LHCN-M2 (cell line): ENCODE measurements at regions not wholly inside any gene's neighbourhood (a gene's known extent, or its start where the extent isn't known, plus 50 kb on each side); places are given as distances from the start of the nearest gene placed in this dataset.

ENCODE experiments used
- DNase-seq: peaks from one replicate; pipeline ENCODE4 v3.0.0-alpha.2; 2012; ENCODE audit warnings: low read depth

- no peak for DNase-seq
These were observed 219.5 kb upstream of the TMEM132C start for GRCh38 chr12:128047266-128048060.

GRCh38 chr12:128052331-128052730, 214.6 kb upstream of the TMEM132C start:
- DNase-seq = peak; percentile 17

- no peak for DNase-seq
These were observed 214.2 kb upstream of the TMEM132C start for GRCh38 chr12:128052777-128053176.

GRCh38 chr12:128055567-128055966, 211.4 kb upstream of the TMEM132C start:
- no peak for DNase-seq

- no peak for DNase-seq
These were observed 210.7 kb upstream of the TMEM132C start for GRCh38 chr12:128056136-128056801.

- DNase-seq = no peak
These were observed 209.4 kb upstream of the TMEM132C start for GRCh38 chr12:128057586-128057985.

- no peak for DNase-seq
These were observed 207.2 kb upstream of the TMEM132C start for GRCh38 chr12:128059621-128060370.

GRCh38 chr12:128068211-128068610, 198.8 kb upstream of the TMEM132C start:
- DNase-seq = no peak

GRCh38 chr12:128069359-128069997, 197.5 kb upstream of the TMEM132C start:
- peak; percentile 66 for DNase-seq

GRCh38 chr12:128073937-128074336, 193.0 kb upstream of the TMEM132C start:
- DNase-seq = no peak

GRCh38 chr12:128075332-128075731, 191.6 kb upstream of the TMEM132C start:
- DNase-seq = no peak

GRCh38 chr12:128076188-128076587, 190.8 kb upstream of the TMEM132C start:
- DNase-seq = peak; percentile 91

- peak; percentile 41 for DNase-seq
These were observed 189.6 kb upstream of the TMEM132C start for GRCh38 chr12:128077211-128077916.

GRCh38 chr12:128077917-128078298, 189.1 kb upstream of the TMEM132C start:
- DNase-seq = no peak

GRCh38 chr12:128078301-128078971, 188.5 kb upstream of the TMEM132C start:
- DNase-seq = peak; percentile 63

GRCh38 chr12:128079446-128079845, 187.5 kb upstream of the TMEM132C start:
- DNase-seq = peak; percentile 75

GRCh38 chr12:128083132-128083729, 183.7 kb upstream of the TMEM132C start:
- DNase-seq = no peak

- no peak for DNase-seq
These were observed 178.0 kb upstream of the TMEM132C start for GRCh38 chr12:128088926-128089325.

GRCh38 chr12:128089961-128090360, 177.0 kb upstream of the TMEM132C start:
- DNase-seq = no peak

GRCh38 chr12:128091101-128091720, 175.8 kb upstream of the TMEM132C start:
- no peak for DNase-seq
